ENCODE measurements at regions not wholly inside any gene's neighbourhood (a gene's known extent, or its start where the extent isn't known, plus 50 kb on each side); places are given as distances from the start of the nearest gene placed in this dataset.
A peak's percentile ranks its signal among the peaks of the same experiment; 100 is the strongest.

DNA sequence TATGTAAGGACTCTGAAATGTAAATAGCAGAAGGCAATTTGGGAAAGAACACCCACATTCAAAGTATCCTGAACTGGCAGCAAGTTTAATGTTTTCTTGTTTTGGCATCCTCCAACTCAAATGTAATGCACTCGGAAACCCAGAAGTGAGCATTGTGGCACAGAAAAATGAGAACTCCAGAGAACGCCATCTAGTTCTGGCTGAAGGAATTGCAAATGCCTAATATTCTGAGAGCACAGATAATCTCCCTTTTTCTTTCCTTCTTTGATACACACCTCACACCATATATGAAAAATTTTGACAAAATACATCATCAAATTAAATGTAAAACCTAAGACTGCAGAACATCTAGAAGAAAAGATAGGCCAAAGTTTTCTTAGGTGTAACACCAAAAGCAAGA is 52.1 kb downstream of the PWWP3B start:
- 8 to 18% methylated on average over 2 of the region's 2 CpGs for WGBS, 2 donors

DNA sequence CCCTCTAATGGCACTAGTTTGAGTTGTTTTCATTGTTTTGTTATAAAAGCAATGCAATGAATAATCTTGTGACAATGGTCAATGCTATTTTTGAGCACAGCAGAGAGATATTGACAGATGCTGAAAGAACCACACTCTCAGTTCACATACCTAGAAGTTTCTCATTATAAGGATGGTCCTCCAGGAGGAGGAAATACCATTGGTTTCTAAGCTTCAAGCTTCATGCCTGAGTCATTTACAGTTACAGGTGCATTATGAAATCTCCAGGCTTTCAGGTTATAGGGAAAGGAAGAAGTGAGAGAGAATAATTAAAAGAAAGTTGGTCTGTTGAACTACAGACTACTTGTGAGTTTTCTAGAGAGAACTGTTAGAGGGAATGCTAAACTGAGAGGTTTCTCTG is 75.3 kb downstream of the PWWP3B start:
- Histone ChIP-seq H3K27me3 (no peaks in the 10 kb centered on the region), H3K4me1 (no peaks in the 10 kb centered on the region), H3K36me3 (replicated peaks in 1 of 2; ENCODE audit: insufficient read depth in 1 of 2, low read depth in 2 of 2) (no peaks in the 10 kb centered on the region), H3K27ac (no peak overlapping the region), H3K9me3 (no peaks in the 10 kb centered on the region), H3K4me3 (no peak overlapping the region)
- no peak for TF ChIP-seq POLR2A (IDR thresholded peaks at IDR 0.05)
- TF ChIP-seq CTCF (IDR thresholded peaks at IDR 0.05), result no peak
- DNase-seq, result no peak
- intact Hi-C loops (cut with DNase I), result no loop called here
- no peak for ATAC-seq

More for the DNA sequence above, 52.1 kb downstream of the PWWP3B start:
- no peaks in the 10 kb centered on the region for H3K27me3 ChIP-seq
- H3K4me3 ChIP-seq, result no peak overlapping the region
- peak in 1 of 4 donors; percentile 1 for DNase-seq
- intact Hi-C loops (cut with DNase I), result no loop called here
- H3K9me3 ChIP-seq, result no peaks in the 10 kb centered on the region
- no peak overlapping the region for H3K27ac ChIP-seq
- no peak for ATAC-seq
- peak; percentile 33 to 58 (median 40) for TF ChIP-seq CTCF (IDR thresholded peaks at IDR 0.05)
- no peak for TF ChIP-seq POLR2A (IDR thresholded peaks at IDR 0.05)
- no peaks in the 10 kb centered on the region for H3K36me3 ChIP-seq (replicated peaks in 1 of 2; ENCODE audit: insufficient read depth in 1 of 2, low read depth in 2 of 2)
- no peaks in the 10 kb centered on the region for H3K4me1 ChIP-seq

DNA sequence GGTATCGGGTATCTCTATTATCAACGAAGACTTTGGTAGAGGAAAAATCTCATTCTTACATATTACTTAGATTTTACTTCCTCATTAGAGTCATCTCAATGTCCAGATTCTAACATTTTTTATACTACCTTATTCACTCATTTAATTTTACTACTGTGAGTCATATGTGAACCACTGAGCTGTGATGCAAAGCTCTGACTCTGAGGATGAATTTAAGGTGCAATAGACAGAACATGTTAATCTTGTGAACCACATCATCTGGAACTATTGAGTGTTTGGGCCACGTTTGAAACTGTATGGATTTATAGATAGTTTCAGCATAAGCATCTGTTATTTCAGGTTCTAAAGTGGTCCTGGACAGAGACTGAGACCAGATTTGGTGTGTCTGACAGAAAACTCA is 78.4 kb downstream of the PWWP3B start:
- TF ChIP-seq POLR2A (IDR thresholded peaks at IDR 0.05) (no peak), CTCF (IDR thresholded peaks at IDR 0.05) (no peak)
- no peaks in the 10 kb centered on the region for H3K4me1 ChIP-seq
- DNase-seq (no peak), ATAC-seq (no peak)
- no peaks in the 10 kb centered on the region for H3K9me3 ChIP-seq
- H3K36me3 ChIP-seq (replicated peaks in 1 of 2; ENCODE audit: insufficient read depth in 1 of 2, low read depth in 2 of 2), result no peaks in the 10 kb centered on the region
- no peak overlapping the region for H3K4me3 ChIP-seq
- 55 to 65% methylated on average over 3 of the region's 3 CpGs for WGBS, 2 donors
- intact Hi-C loops (cut with DNase I), result no loop called here
- no peak overlapping the region for H3K27ac ChIP-seq
- no peaks in the 10 kb centered on the region for H3K27me3 ChIP-seq

DNA sequence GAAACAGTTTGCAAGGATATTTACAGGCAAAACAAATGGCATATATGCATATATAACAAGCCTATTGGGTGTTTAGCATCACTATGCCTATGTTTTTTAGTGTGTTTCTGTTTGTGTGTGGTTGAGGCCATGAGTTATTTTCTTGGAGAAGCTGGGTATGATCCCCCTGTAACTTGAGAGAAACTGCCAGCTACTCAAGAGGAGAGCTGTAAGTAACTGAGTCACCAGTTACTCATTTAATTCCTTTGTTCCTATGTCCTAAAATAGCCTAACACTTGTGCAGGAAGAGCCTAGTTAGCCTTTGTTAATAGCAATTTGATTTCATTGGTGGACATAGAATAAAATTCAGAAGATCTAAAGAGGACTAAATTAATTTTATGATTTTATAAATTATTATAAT is 79.1 kb downstream of the PWWP3B start:
- no peak overlapping the region for H3K27ac ChIP-seq
- ATAC-seq, result no peak
- H3K9me3 ChIP-seq, result no peaks in the 10 kb centered on the region
- H3K4me3 ChIP-seq, result no peak overlapping the region
- intact Hi-C loops (cut with DNase I), result no loop called here
- DNase-seq, result no peak
- H3K36me3 ChIP-seq (replicated peaks in 1 of 2; ENCODE audit: insufficient read depth in 1 of 2, low read depth in 2 of 2), result no peaks in the 10 kb centered on the region
- no peaks in the 10 kb centered on the region for H3K27me3 ChIP-seq
- H3K4me1 ChIP-seq, result no peaks in the 10 kb centered on the region
- no peak for TF ChIP-seq POLR2A (IDR thresholded peaks at IDR 0.05)
- no peak for TF ChIP-seq CTCF (IDR thresholded peaks at IDR 0.05)

DNA sequence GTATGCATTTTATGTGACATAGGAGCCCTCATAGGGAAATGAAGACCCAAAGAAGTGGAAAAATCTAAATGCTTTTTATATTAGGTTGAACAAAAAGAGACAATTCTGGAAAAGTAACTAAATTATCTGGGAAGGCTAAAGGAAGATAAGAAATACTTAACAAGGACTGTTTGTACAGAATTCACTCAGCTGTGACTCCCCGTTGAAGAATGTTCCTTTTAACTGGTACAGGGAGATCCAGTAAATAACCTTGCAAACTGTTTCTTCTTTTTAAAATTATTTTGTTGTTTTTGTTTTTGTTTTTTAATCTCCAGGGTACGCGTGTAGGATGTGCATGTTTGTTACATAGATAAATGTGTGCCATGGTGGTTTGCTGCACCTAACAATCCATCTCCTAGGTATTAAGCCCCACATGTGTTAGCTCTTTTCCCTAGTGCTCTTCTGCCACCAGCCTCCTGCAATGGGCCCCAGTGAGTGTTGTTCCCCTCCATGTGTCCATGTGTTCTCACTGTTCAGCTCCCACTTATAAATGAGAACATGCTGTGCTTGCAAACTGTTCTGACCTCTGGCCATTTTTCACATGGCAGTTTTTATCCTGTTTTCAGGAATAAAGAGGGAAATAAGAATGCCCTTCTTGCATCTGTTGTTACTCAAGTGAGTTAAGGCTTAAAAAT is 81.7 kb downstream of the PWWP3B start:
- intact Hi-C loops (cut with DNase I), result no loop called here
- H3K27ac ChIP-seq, result no peak overlapping the region

More for the DNA sequence above, 81.7 kb downstream of the PWWP3B start:
- ATAC-seq (no peak), DNase-seq (no peak)
- no peaks in the 10 kb centered on the region for H3K36me3 ChIP-seq (replicated peaks in 1 of 2; ENCODE audit: insufficient read depth in 1 of 2, low read depth in 2 of 2)
- H3K27me3 ChIP-seq, result no peaks in the 10 kb centered on the region
- H3K9me3 ChIP-seq, result no peaks in the 10 kb centered on the region
- H3K4me1 ChIP-seq, result no peaks in the 10 kb centered on the region
- 64 to 70% methylated on average over 3 of the region's 3 CpGs for WGBS, 2 donors
- H3K4me3 ChIP-seq, result no peak overlapping the region
- TF ChIP-seq POLR2A (IDR thresholded peaks at IDR 0.05) (no peak), CTCF (IDR thresholded peaks at IDR 0.05) (no peak)

Measured in body of pancreas (tissue), 4 donors.